OCI-LY1 (cell line): ENCODE measurements at regions not wholly inside any gene's neighbourhood (a gene's known extent, or its start where the extent isn't known, plus 50 kb on each side); places are given as distances from the start of the nearest gene placed in this dataset.

Source experiments
- H2AFZ ChIP-seq: fragments of 200-600 bp; sonication (generic), shearing (Covaris generic); 2 replicates; pipeline ENCODE4 v1.6.0; 2014; ENCODE audit warnings: antibody characterized with exemption, mild to moderate bottlenecking, low read length
- H3F3A ChIP-seq: fragments of 200-600 bp; sonication (generic), shearing (Covaris generic); 2 replicates; pipeline ENCODE4 v1.6.0; 2014; ENCODE audit warnings: mild to moderate bottlenecking, antibody characterized with exemption, low read length, moderate library complexity; ENCODE audit not compliant: insufficient read depth
- H3K27ac ChIP-seq: fragments of 200-600 bp; sonication (generic); 2 replicates; pipeline ENCODE4 v1.5.1; 2014; ENCODE audit warnings: low read length, mixed run types, mild to moderate bottlenecking, low read depth; ENCODE audit not compliant: poor library complexity, severe bottlenecking
- H3K27me3 ChIP-seq: fragments of 200-600 bp; sonication (generic); 2 replicates; pipeline ENCODE4 v1.6.0; 2014; ENCODE audit warnings: antibody characterized with exemption, mild to moderate bottlenecking, low read length, moderate library complexity; ENCODE audit not compliant: insufficient read depth
- H3K36me3 ChIP-seq: fragments of 200-600 bp; sonication (generic); 2 replicates; pipeline ENCODE4 v1.6.1; 2014; ENCODE audit warnings: mild to moderate bottlenecking, antibody characterized with exemption, low read length, moderate library complexity, mixed read lengths; ENCODE audit not compliant: insufficient read depth
- H3K4me1 ChIP-seq: fragments of 200-600 bp; sonication (generic); 2 replicates; pipeline ENCODE4 v1.5.1; 2014; ENCODE audit warnings: mild to moderate bottlenecking, low read length, moderate library complexity; ENCODE audit not compliant: insufficient read depth, severe bottlenecking
- H3K4me2 ChIP-seq: fragments of 200-600 bp; sonication (generic), shearing (Covaris generic); 2 replicates; pipeline ENCODE4 v1.6.1; 2014; ENCODE audit warnings: low read length
- H3K4me3 ChIP-seq: fragments of 200-600 bp; sonication (generic); 2 replicates; pipeline ENCODE4 v1.5.1; 2014; ENCODE audit warnings: low read length, low read depth, mild to moderate bottlenecking, mixed read lengths; ENCODE audit not compliant: poor library complexity, severe bottlenecking
- H3K79me2 ChIP-seq: fragments of 200-600 bp; shearing (Covaris generic); 2 replicates; pipeline ENCODE4 v1.6.1; 2016; ENCODE audit warnings: mixed run types, low read length, mixed read lengths; ENCODE audit not compliant: insufficient read depth
- H3K9ac ChIP-seq: fragments of 200-600 bp; sonication (generic), shearing (Covaris generic); 2 replicates; pipeline ENCODE4 v1.6.1; 2014; ENCODE audit warnings: mild to moderate bottlenecking, low read length, mixed read lengths
- H3K9me2 ChIP-seq: fragments of 200-600 bp; sonication (generic), shearing (Covaris generic); 2 replicates; pipeline ENCODE4 v1.6.1; 2014; ENCODE audit warnings: low read depth, mild to moderate bottlenecking, low read length, mixed read lengths
- H3K9me3 ChIP-seq: fragments of 200-600 bp; shearing (Covaris generic); 2 replicates; pipeline ENCODE4 v1.6.1; 2014; ENCODE audit warnings: low read length, mixed read lengths
- H4K20me1 ChIP-seq: fragments of 200-600 bp; sonication (generic), shearing (Covaris generic); 2 replicates; pipeline ENCODE4 v1.6.0; 2016; ENCODE audit warnings: mild to moderate bottlenecking, low read length; ENCODE audit not compliant: insufficient read depth
- EZH2 ChIP-seq: fragments of 200-600 bp; sonication (generic), shearing (Covaris generic); IDR thresholded peaks from 2 replicates; pipeline ENCODE4 v1.8.0; 2017; ENCODE audit warnings: borderline replicate concordance, mixed run types, mild to moderate bottlenecking, antibody characterized with exemption, low read length, moderate library complexity, mixed read lengths
- TF ChIP-seq, protein P1 (sequence below): fragments of 200-600 bp; sonication (generic), shearing (Covaris generic); IDR thresholded peaks from 2 replicates; pipeline ENCODE4 v1.5.1; 2017; ENCODE audit warnings: mild to moderate bottlenecking, antibody characterized with exemption, low read length, moderate library complexity, mixed read lengths

DNA sequence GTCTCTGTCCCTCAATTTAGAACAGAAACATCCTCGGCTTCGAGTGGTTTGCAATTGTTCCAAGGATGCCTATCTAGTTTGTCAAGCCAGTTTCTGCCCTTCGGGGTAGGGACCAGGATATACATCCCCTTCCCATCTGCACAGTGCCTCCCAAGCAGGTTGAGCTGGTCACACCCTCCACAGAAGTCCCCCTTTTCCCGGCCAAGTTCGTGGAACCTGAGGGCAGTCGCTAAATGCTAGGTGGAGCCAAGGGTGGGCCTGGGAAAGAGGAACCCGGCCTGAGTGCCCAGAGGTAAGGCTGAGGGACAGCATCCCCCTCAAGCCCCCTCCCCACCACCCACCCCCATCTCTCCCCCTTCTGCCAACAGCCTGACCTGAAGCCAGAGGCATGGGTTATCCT is 62.4 kb upstream of the NANOS1 start:
- peaks cover 6% of the 10 kb centered on the region; the same call in 1 of the 2 replicates for H3K27me3 ChIP-seq
- no peak overlapping the region for H3K4me2 ChIP-seq
- H3F3A ChIP-seq, result no peaks in the 10 kb centered on the region
- TF ChIP-seq EZH2, result no peak
- TF ChIP-seq, protein P1, sequence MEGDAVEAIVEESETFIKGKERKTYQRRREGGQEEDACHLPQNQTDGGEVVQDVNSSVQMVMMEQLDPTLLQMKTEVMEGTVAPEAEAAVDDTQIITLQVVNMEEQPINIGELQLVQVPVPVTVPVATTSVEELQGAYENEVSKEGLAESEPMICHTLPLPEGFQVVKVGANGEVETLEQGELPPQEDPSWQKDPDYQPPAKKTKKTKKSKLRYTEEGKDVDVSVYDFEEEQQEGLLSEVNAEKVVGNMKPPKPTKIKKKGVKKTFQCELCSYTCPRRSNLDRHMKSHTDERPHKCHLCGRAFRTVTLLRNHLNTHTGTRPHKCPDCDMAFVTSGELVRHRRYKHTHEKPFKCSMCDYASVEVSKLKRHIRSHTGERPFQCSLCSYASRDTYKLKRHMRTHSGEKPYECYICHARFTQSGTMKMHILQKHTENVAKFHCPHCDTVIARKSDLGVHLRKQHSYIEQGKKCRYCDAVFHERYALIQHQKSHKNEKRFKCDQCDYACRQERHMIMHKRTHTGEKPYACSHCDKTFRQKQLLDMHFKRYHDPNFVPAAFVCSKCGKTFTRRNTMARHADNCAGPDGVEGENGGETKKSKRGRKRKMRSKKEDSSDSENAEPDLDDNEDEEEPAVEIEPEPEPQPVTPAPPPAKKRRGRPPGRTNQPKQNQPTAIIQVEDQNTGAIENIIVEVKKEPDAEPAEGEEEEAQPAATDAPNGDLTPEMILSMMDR, result no peak
- H3K36me3 ChIP-seq, result no peaks in the 10 kb centered on the region
- H3K9me2 ChIP-seq, result no peaks in the 10 kb centered on the region
- H3K9me3 ChIP-seq, result no peaks in the 10 kb centered on the region
- no peaks in the 10 kb centered on the region for H4K20me1 ChIP-seq
- no peak overlapping the region for H3K27ac ChIP-seq
- no peaks in the 10 kb centered on the region for H3K4me1 ChIP-seq
- no peaks in the 10 kb centered on the region for H3K79me2 ChIP-seq
- no peak overlapping the region for H3K4me3 ChIP-seq
- no peak overlapping the region for H3K9ac ChIP-seq
- H2AFZ ChIP-seq, result no peak overlapping the region

GRCh38 chr10:118968060-118968459 is 61.5 kb upstream of the NANOS1 start:
- Histone ChIP-seq H3K4me3 (no peak overlapping the region), H3K9ac (no peak overlapping the region), H3K4me1 (no peaks in the 10 kb centered on the region), H3K9me3 (no peaks in the 10 kb centered on the region), H3K36me3 (no peaks in the 10 kb centered on the region), H3K4me2 (no peak overlapping the region), H3K79me2 (no peaks in the 10 kb centered on the region), H3F3A (no peaks in the 10 kb centered on the region), H4K20me1 (no peaks in the 10 kb centered on the region), H3K9me2 (no peaks in the 10 kb centered on the region), H2AFZ (no peak overlapping the region), H3K27me3 (peaks cover under 1% of the 10 kb centered on the region; the same call in 1 of the 2 replicates), H3K27ac (no peak overlapping the region)
- TF ChIP-seq, protein P1, result no peak
- no peak for TF ChIP-seq EZH2

DNA sequence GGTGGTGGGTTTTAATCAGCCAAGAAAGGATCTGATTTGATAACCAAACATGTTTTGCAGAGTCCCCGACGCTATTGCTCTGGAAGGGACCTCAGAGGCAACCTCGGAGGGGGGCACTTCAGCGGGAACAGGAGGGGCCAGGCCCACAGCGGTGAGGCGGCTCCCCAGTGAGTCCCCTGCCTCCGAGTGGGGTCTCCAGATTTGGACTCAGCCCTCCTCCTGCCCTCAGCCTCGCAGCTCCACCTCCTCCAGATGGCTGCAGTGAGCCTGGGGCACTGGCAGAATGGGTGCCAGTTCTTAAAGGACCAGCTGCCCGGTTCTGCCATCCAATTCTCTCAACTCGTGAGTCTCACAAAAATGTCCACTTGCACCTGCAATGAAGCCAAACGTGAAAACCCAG is 61.0 kb upstream of the NANOS1 start:
- Histone ChIP-seq H3K36me3 (no peaks in the 10 kb centered on the region), H3K4me3 (no peak overlapping the region), H3K9me2 (no peaks in the 10 kb centered on the region), H3K27ac (no peak overlapping the region), H4K20me1 (no peaks in the 10 kb centered on the region), H3K4me1 (no peaks in the 10 kb centered on the region), H3K9me3 (no peaks in the 10 kb centered on the region), H3F3A (no peaks in the 10 kb centered on the region), H3K9ac (no peak overlapping the region), H3K79me2 (no peaks in the 10 kb centered on the region), H2AFZ (no peak overlapping the region), H3K4me2 (no peak overlapping the region), H3K27me3 (no peaks in the 10 kb centered on the region; the same call in 1 of the 2 replicates)
- TF ChIP-seq, protein P1, result no peak
- TF ChIP-seq EZH2, result no peak
